H9 (cell line): ENCODE measurements at regions not wholly inside any gene's neighbourhood (a gene's known extent, or its start where the extent isn't known, plus 50 kb on each side); places are given as distances from the start of the nearest gene placed in this dataset.

ENCODE experiments used
- DNase-seq: peaks from one replicate; pipeline ENCODE4 v3.0.0-alpha.2; 2017
- H2AFZ ChIP-seq: one replicate; pipeline ENCODE4 v1.6.1; 2013; ENCODE audit warnings: mild to moderate bottlenecking, low read length, control low read depth, moderate library complexity
- H2AK5ac ChIP-seq: 2 replicates; pipeline ENCODE4 v1.6.1; 2013; ENCODE audit warnings: low read length, control low read depth, mixed read lengths; ENCODE audit not compliant: insufficient read length
- H2BK120ac ChIP-seq: one replicate; pipeline ENCODE4 v1.6.1; 2013; ENCODE audit warnings: low read depth, mild to moderate bottlenecking, low read length, control low read depth, inconsistent platforms; ENCODE audit not compliant: poor library complexity, severe bottlenecking
- H2BK12ac ChIP-seq: 2 replicates; pipeline ENCODE4 v1.6.1; 2013; ENCODE audit warnings: low read length, control low read depth, mixed read lengths, low read depth; ENCODE audit not compliant: insufficient read length
- H2BK15ac ChIP-seq: 2 replicates; pipeline ENCODE4 v1.6.1; 2013; ENCODE audit warnings: low read depth, low read length, control low read depth
- H2BK20ac ChIP-seq: one replicate; pipeline ENCODE4 v1.6.1; 2013; ENCODE audit warnings: low read depth, mild to moderate bottlenecking, low read length, control low read depth, inconsistent platforms; ENCODE audit not compliant: poor library complexity, severe bottlenecking
- H2BK5ac ChIP-seq: 2 replicates; pipeline ENCODE4 v1.6.1; 2013; ENCODE audit warnings: low read length, control low read depth, mixed read lengths; ENCODE audit not compliant: insufficient read length
- H3K14ac ChIP-seq: 2 replicates; pipeline ENCODE4 v1.6.1; 2013; ENCODE audit warnings: low read length, control low read depth; ENCODE audit not compliant: insufficient read depth
- H3K18ac ChIP-seq: 2 replicates; pipeline ENCODE4 v1.6.1; 2013; ENCODE audit warnings: low read depth, mild to moderate bottlenecking, mixed read lengths, low read length, control low read depth; ENCODE audit not compliant: insufficient read length
- H3K23ac ChIP-seq: 2 replicates; pipeline ENCODE4 v1.6.1; 2013; ENCODE audit warnings: low read length, control low read depth, mixed read lengths, low read depth; ENCODE audit not compliant: insufficient read length
- H3K23me2 ChIP-seq: 2 replicates; pipeline ENCODE4 v1.6.1; 2013; ENCODE audit warnings: low read depth, mild to moderate bottlenecking, mixed read lengths, low read length, control low read depth; ENCODE audit not compliant: insufficient read length, poor library complexity, severe bottlenecking
- H3K27ac ChIP-seq: 2 replicates; pipeline ENCODE4 v1.5.1; 2013; ENCODE audit warnings: low read length, control low read depth, mixed read lengths, low read depth; ENCODE audit not compliant: insufficient read length
- H3K27me3 ChIP-seq: 2 replicates; pipeline ENCODE4 v1.6.1; 2013; ENCODE audit warnings: low read length, control low read depth, inconsistent platforms; ENCODE audit not compliant: insufficient read depth
- H3K4ac ChIP-seq: 2 replicates; pipeline ENCODE4 v1.6.1; 2013; ENCODE audit warnings: low read depth, mild to moderate bottlenecking, control low read depth, inconsistent platforms, low read length, moderate library complexity
- H3K4me1 ChIP-seq: 2 replicates; pipeline ENCODE4 v1.6.1; 2013; ENCODE audit warnings: low read length, control low read depth, inconsistent platforms; ENCODE audit not compliant: insufficient read depth
- H3K4me2 ChIP-seq: 2 replicates; pipeline ENCODE4 v1.6.1; 2013; ENCODE audit warnings: low read length, control low read depth, mixed read lengths; ENCODE audit not compliant: insufficient read length, insufficient read depth
- H3K56ac ChIP-seq: 2 replicates; pipeline ENCODE4 v1.6.1; 2013; ENCODE audit warnings: low read depth, mild to moderate bottlenecking, mixed read lengths, low read length, control low read depth; ENCODE audit not compliant: insufficient read length
- H3K79me1 ChIP-seq: 2 replicates; pipeline ENCODE4 v1.6.1; 2013; ENCODE audit warnings: low read depth, mild to moderate bottlenecking, moderate library complexity, low read length, control low read depth, inconsistent platforms; ENCODE audit not compliant: insufficient read depth, poor library complexity, severe bottlenecking
- H3K79me2 ChIP-seq: 2 replicates; pipeline ENCODE4 v1.6.1; 2013; ENCODE audit warnings: low read length, control low read depth, inconsistent platforms; ENCODE audit not compliant: insufficient read depth
- H3K9ac ChIP-seq: 2 replicates; pipeline ENCODE4 v1.6.1; 2013; ENCODE audit warnings: low read length, control low read depth, mixed read lengths; ENCODE audit not compliant: insufficient read length; ENCODE audit errors: extremely low read depth
- H3K9me3 ChIP-seq: one replicate; pipeline ENCODE4 v1.6.1; 2013; ENCODE audit warnings: low read depth, low read length, inconsistent platforms; ENCODE audit not compliant: control insufficient read depth
- H3T11ph ChIP-seq: one replicate; pipeline ENCODE4 v1.6.1; 2013; ENCODE audit warnings: mild to moderate bottlenecking, low read length, control low read depth, inconsistent platforms
- H4K20me1 ChIP-seq: one replicate; pipeline ENCODE4 v1.6.1; 2013; ENCODE audit not compliant: control insufficient read depth, insufficient read length, insufficient read depth
- H4K5ac ChIP-seq: 2 replicates; pipeline ENCODE4 v1.6.1; 2013; ENCODE audit warnings: low read depth, mild to moderate bottlenecking, mixed read lengths, low read length, control low read depth; ENCODE audit not compliant: insufficient read length
- H4K8ac ChIP-seq: replicated peaks from 2 replicates; pipeline ENCODE4 v1.6.1; 2013; ENCODE audit warnings: low read length, control low read depth, mixed read lengths, low read depth; ENCODE audit not compliant: insufficient read length
- H4K91ac ChIP-seq: 2 replicates; pipeline ENCODE4 v1.6.1; 2013; ENCODE audit warnings: low read depth, mild to moderate bottlenecking, moderate library complexity, mixed read lengths, low read length, control low read depth; ENCODE audit not compliant: insufficient read length
- H3K27ac Mint-ChIP-seq, 3 experiments: 2 replicates in 2 of 3; 3 replicates in 1 of 3; pipeline ENCODE4 v1.8.0; 2020 to 2021; ENCODE audit warnings: mixed read lengths in 3 of 3, mild to moderate bottlenecking in 1 of 3, moderate library complexity in 1 of 3
- H3K27me3 Mint-ChIP-seq: 2 replicates; pipeline ENCODE4 v1.8.0; 2021; ENCODE audit warnings: low read depth, mild to moderate bottlenecking, moderate library complexity, mixed read lengths
- H3K36me3 Mint-ChIP-seq, 3 experiments: 2 replicates in 2 of 3; 3 replicates in 1 of 3; pipeline ENCODE4 v1.8.0; 2020 to 2021; ENCODE audit warnings: low read depth in 3 of 3, mixed read lengths in 3 of 3; ENCODE audit not compliant: insufficient read depth in 1 of 3
- H3K4me1 Mint-ChIP-seq, 2 experiments: 2 replicates each; pipeline ENCODE4 v1.8.0; 2020; ENCODE audit warnings: mixed read lengths in 2 of 2
- H3K4me3 Mint-ChIP-seq, 2 experiments: 2 replicates in 1 of 2; 3 replicates in 1 of 2; pipeline ENCODE4 v1.8.0; 2020 to 2021; ENCODE audit warnings: mild to moderate bottlenecking in 2 of 2, mixed read lengths in 2 of 2, moderate library complexity in 1 of 2
- H3K9me3 Mint-ChIP-seq, 2 experiments: 2 replicates in 1 of 2; 3 replicates in 1 of 2; pipeline ENCODE4 v1.8.0; 2020; ENCODE audit warnings: mild to moderate bottlenecking in 2 of 2, mixed read lengths in 2 of 2, moderate library complexity in 1 of 2
- WGBS: extraction: QIAGEN DNeasy Blood & Tissue Kit; methylation state at CpG from one replicate; pipeline ENCODE4 v1.1.7; 2013; ENCODE audit warnings: missing lambda C conversion rate, low lambda C conversion rate, mixed read lengths; ENCODE audit not compliant: insufficient read length; ENCODE audit errors: extremely low coverage; 5-methylcytosine and 5-hydroxymethylcytosine counted together
- TF ChIP-seq, protein P1 (sequence below): fragments of 200-600 bp; sonication (generic); conservative IDR thresholded peaks from 3 replicates; pipeline ENCODE4 v1.8.0; 2021; ENCODE audit warnings: antibody characterized with exemption, mild to moderate bottlenecking

- H3K4me1 Mint-ChIP-seq, result 0 out of 4 replicates have a peak, but pooled peaks cover 0 to 8% of the 10 kb centered on the region in 2 experiments
- TF ChIP-seq, protein P1, sequence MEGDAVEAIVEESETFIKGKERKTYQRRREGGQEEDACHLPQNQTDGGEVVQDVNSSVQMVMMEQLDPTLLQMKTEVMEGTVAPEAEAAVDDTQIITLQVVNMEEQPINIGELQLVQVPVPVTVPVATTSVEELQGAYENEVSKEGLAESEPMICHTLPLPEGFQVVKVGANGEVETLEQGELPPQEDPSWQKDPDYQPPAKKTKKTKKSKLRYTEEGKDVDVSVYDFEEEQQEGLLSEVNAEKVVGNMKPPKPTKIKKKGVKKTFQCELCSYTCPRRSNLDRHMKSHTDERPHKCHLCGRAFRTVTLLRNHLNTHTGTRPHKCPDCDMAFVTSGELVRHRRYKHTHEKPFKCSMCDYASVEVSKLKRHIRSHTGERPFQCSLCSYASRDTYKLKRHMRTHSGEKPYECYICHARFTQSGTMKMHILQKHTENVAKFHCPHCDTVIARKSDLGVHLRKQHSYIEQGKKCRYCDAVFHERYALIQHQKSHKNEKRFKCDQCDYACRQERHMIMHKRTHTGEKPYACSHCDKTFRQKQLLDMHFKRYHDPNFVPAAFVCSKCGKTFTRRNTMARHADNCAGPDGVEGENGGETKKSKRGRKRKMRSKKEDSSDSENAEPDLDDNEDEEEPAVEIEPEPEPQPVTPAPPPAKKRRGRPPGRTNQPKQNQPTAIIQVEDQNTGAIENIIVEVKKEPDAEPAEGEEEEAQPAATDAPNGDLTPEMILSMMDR, result no peak
- Histone ChIP-seq H3K23me2 (no peaks in the 10 kb centered on the region), H2BK120ac (no peak overlapping the region), H2BK5ac (no peak overlapping the region), H2BK15ac (peak overlapping the region; percentile 32; the same call in 1 of the 2 replicates), H3K27me3 (no peaks in the 10 kb centered on the region), H3K79me1 (no peaks in the 10 kb centered on the region), H2BK20ac (no peak overlapping the region), H3K9ac (no peak overlapping the region), H3T11ph (no peak overlapping the region), H3K4me1 (no peaks in the 10 kb centered on the region), H3K27ac (no peak overlapping the region), H3K4me2 (no peak overlapping the region), H3K9me3 (no peaks in the 10 kb centered on the region), H3K79me2 (no peaks in the 10 kb centered on the region), H4K20me1 (no peaks in the 10 kb centered on the region), H4K5ac (no peak overlapping the region), H2AFZ (no peak overlapping the region), H4K8ac (no peak overlapping the region), H2BK12ac (no peak overlapping the region), H2AK5ac (no peak overlapping the region), H4K91ac (no peak overlapping the region), H3K23ac (no peak overlapping the region), H3K4ac (no peak overlapping the region), H3K18ac (no peak overlapping the region), H3K56ac (no peak overlapping the region), H3K14ac (no peak overlapping the region)
- no peaks in the 10 kb centered on the region for H3K27me3 Mint-ChIP-seq
- no peak overlapping the region for H3K4me3 Mint-ChIP-seq
- no CpG with 5 or more reads among the region's 6 CpGs for WGBS
- H3K9me3 Mint-ChIP-seq, result no peaks in the 10 kb centered on the region
- no peaks in the 10 kb centered on the region for H3K36me3 Mint-ChIP-seq
- DNase-seq, result no peak
- H3K27ac Mint-ChIP-seq, result no peak overlapping the region
These were observed 75.2 kb upstream of the GALNT5 start for GRCh38 chr2:157182204-157182709.
